ENCODE measurements at regions not wholly inside any gene's neighbourhood (a gene's known extent, or its start where the extent isn't known, plus 50 kb on each side); places are given as distances from the start of the nearest gene placed in this dataset.

DNA sequence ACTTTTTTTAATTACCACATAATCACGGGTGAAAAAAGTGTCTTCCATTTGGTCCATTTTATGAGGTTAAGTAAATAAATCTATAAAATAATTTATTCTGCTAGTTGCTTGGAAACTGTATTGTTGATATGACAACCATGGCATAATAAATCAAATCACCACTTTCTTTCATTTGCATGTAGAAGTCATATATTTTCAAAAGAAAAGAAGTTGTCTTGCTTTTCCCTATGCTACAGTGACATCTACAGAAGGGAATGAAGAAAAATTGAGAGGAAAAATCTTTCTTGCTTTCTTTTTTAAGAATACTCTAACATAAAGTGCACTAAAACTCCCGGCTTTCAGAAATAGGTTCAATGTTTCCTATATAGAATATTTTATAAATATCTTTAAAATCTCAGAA is 228.5 kb downstream of the ZBBX start:
- Histone ChIP-seq H3K9me3 (ENCODE audit: control insufficient read depth, insufficient read depth, low read length) (no peaks in the 10 kb centered on the region; the same call in 1 of the 2 replicates), H3K4me3 (ENCODE audit: low read depth, low read length) (no peak overlapping the region), H3K27me3 (ENCODE audit: control insufficient read depth, insufficient read depth, low read length) (no peaks in the 10 kb centered on the region), H3K27ac (ENCODE audit: low read depth, low read length) (no peak overlapping the region)
- no peak for DNase-seq (ENCODE audit: low read depth, low spot score)
- ChIA-PET CTCF (no interaction called here), POLR2A (no interaction called here)
- TF ChIP-seq, protein P1, sequence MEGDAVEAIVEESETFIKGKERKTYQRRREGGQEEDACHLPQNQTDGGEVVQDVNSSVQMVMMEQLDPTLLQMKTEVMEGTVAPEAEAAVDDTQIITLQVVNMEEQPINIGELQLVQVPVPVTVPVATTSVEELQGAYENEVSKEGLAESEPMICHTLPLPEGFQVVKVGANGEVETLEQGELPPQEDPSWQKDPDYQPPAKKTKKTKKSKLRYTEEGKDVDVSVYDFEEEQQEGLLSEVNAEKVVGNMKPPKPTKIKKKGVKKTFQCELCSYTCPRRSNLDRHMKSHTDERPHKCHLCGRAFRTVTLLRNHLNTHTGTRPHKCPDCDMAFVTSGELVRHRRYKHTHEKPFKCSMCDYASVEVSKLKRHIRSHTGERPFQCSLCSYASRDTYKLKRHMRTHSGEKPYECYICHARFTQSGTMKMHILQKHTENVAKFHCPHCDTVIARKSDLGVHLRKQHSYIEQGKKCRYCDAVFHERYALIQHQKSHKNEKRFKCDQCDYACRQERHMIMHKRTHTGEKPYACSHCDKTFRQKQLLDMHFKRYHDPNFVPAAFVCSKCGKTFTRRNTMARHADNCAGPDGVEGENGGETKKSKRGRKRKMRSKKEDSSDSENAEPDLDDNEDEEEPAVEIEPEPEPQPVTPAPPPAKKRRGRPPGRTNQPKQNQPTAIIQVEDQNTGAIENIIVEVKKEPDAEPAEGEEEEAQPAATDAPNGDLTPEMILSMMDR (IDR thresholded peaks at IDR 0.05; ENCODE audit: low read depth, low read length): no peak

DNA sequence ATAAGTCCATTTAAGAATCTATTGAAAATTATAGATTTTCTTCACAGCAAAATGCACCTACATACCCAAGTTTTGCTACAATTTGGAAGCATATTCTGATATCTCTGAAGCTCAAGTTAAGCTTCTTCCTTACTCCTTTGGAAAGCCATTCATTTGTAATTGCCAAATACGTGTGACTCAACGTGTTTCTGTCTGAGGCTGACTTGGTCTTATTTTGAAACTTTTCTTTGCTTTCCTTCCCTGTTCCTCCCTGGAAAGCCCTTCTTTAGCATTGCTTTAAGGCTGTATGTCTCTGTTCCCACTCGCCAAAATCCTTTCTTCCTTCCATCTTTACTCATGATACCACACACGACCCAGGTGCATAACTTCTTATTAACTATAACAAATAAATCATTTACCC is 232.0 kb downstream of the ZBBX start:
- no peaks in the 10 kb centered on the region for H3K9me3 ChIP-seq (ENCODE audit: control insufficient read depth, insufficient read depth, low read length)
- no peak overlapping the region for H3K4me3 ChIP-seq (ENCODE audit: low read depth, low read length)
- ChIA-PET POLR2A (no interaction called here), CTCF (no interaction called here)
- TF ChIP-seq, protein P1 (IDR thresholded peaks at IDR 0.05; ENCODE audit: low read depth, low read length): no peak
- H3K27ac ChIP-seq (ENCODE audit: low read depth, low read length): no peak overlapping the region
- DNase-seq (ENCODE audit: low read depth, low spot score): no peak
- H3K27me3 ChIP-seq (ENCODE audit: control insufficient read depth, insufficient read depth, low read length): no peaks in the 10 kb centered on the region

DNA sequence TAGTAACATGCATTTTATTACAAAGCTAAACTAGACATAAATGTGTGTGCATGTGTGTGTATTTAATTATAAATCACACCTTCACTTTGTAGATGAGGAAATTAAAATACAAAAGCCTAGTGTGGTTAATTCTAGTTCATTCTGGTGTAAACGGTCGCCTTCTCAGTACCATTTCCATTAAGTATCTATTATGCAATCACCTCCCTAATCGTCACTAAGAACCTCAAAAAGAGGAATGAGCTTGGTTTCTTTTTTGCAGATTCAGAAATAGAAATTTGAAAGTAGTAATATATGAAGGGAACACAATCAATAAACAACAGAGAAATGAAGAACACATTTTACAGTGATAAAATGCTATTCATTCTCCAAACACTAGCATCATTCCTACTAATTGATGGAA is 233.2 kb downstream of the ZBBX start:
- CTCF ChIA-PET: no interaction called here
- Histone ChIP-seq H3K4me3 (ENCODE audit: low read depth, low read length) (no peak overlapping the region), H3K27ac (ENCODE audit: low read depth, low read length) (no peak overlapping the region), H3K9me3 (ENCODE audit: control insufficient read depth, insufficient read depth, low read length) (no peaks in the 10 kb centered on the region), H3K27me3 (ENCODE audit: control insufficient read depth, insufficient read depth, low read length) (no peaks in the 10 kb centered on the region)
- POLR2A ChIA-PET: no interaction called here
- no peak for DNase-seq (ENCODE audit: low read depth, low spot score)
- TF ChIP-seq, protein P1 (IDR thresholded peaks at IDR 0.05; ENCODE audit: low read depth, low read length): no peak

DNA sequence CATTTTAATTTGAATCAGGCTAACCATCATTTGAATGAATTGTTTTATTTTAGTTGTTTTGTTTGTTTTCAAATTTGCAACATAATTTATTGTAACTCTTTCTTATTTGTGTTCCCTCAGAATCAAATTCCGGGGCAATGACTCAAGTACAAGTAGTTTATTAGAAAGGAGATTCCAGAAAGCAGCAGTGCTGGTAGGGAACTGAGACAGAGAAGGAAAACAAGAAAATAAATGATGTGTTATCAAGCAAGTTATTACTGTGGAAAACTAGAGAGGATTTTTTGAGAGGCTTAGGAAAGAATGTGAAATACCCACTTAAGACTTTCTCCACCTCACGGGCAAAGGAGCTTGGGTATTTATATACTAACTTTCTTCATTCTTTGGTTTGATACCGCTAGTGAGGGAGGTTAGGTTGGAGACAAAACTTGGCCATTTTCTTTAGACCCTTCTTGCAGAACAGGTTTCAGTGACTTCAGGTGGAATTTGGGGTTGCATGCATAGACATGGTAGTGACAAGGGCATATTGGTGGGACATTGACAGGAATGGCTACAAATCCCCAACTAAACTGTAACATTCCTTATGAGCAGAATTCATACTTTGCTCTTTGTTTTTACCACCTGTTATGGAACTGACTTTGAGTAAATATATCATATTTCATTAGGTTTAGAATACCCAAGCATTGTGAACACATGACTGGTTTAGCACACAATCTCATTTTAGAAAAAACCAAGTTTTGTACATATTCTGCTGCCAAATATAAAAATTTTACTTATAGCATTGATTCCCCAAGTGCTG is 254.3 kb downstream of the ZBBX start:
- no peak for DNase-seq (ENCODE audit: low read depth, low spot score)
- peaks cover 5% of the 10 kb centered on the region for H3K9me3 ChIP-seq (ENCODE audit: control insufficient read depth, insufficient read depth, low read length)
- ChIA-PET POLR2A (no interaction called here), CTCF (no interaction called here)
- no peaks in the 10 kb centered on the region for H3K27me3 ChIP-seq (ENCODE audit: control insufficient read depth, insufficient read depth, low read length)
- TF ChIP-seq, protein P1 (IDR thresholded peaks at IDR 0.05; ENCODE audit: low read depth, low read length): no peak
- no peak overlapping the region for H3K27ac ChIP-seq (ENCODE audit: low read depth, low read length)
- no peak overlapping the region for H3K4me3 ChIP-seq (ENCODE audit: low read depth, low read length)

DNA sequence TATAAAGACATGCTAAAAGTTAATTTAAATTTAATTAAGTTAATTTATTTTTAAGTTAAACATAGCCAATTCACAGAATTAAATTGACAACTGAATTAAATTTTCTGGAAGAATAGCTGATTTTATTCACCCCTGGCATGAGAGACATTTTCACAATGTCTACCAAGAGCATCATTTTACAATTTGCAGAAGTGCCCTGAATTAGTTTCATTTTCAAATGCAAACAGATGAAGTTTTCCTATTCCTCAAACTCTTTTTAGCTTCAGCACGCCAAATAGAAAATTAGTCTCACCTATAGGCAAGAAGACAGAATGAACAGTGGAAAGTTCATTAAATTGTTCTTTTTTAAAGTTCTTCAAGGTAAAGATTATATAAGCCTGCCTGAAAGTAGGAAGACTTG is 259.3 kb downstream of the ZBBX start:
- POLR2A ChIA-PET: no interaction called here
- no peak overlapping the region for H3K4me3 ChIP-seq (ENCODE audit: low read depth, low read length)
- TF ChIP-seq, protein P1 (IDR thresholded peaks at IDR 0.05; ENCODE audit: low read depth, low read length): no peak

More for the DNA sequence above, 259.3 kb downstream of the ZBBX start:
- Histone ChIP-seq H3K27me3 (ENCODE audit: control insufficient read depth, insufficient read depth, low read length) (no peaks in the 10 kb centered on the region), H3K9me3 (ENCODE audit: control insufficient read depth, insufficient read depth, low read length) (peaks cover 9% of the 10 kb centered on the region), H3K27ac (ENCODE audit: low read depth, low read length) (no peak overlapping the region)
- CTCF ChIA-PET: no interaction called here
- no peak for DNase-seq (ENCODE audit: low read depth, low spot score)

All from AG04450 (cell line).